Upper lobe of right lung (tissue), 1 donor: ENCODE measurements at regions not wholly inside any gene's neighbourhood (a gene's known extent, or its start where the extent isn't known, plus 50 kb on each side); places are given as distances from the start of the nearest gene placed in this dataset.

Experiments
- ATAC-seq: fragments of 200-7000 bp; cut with Tn5 transposase; one replicate; pipeline ENCODE4 v1.9.1; 2020; ENCODE audit warnings: mild to moderate bottlenecking, moderate library complexity
- DNase-seq: peaks from one replicate; pipeline ENCODE4 v3.0.0-alpha.2; 2020
- H3K27ac ChIP-seq: fragments of 200-600 bp; one replicate; pipeline ENCODE4 v1.8.0; 2022
- H3K27me3 ChIP-seq: fragments of 200-600 bp; one replicate; pipeline ENCODE4 v1.8.0; 2022; ENCODE audit warnings: mild to moderate bottlenecking
- H3K36me3 ChIP-seq: fragments of 200-600 bp; one replicate; pipeline ENCODE4 v1.8.0; 2022
- H3K4me1 ChIP-seq: fragments of 200-600 bp; one replicate; pipeline ENCODE4 v1.8.0; 2022
- H3K4me3 ChIP-seq: fragments of 200-600 bp; one replicate; pipeline ENCODE4 v1.8.0; 2022; ENCODE audit warnings: mild to moderate bottlenecking
- H3K9me3 ChIP-seq: fragments of 200-600 bp; one replicate; pipeline ENCODE4 v1.8.0; 2022
- intact Hi-C: fragments of 100-400 bp; cut with DNase I; formaldehyde crosslinking; loops from one replicate; pipeline ENCODE4 v1.11.0; 2022
- TF ChIP-seq, protein P1 (sequence below): fragments of 200-600 bp; IDR thresholded peaks from one replicate; pipeline ENCODE4 v1.8.0; 2022; ENCODE audit warnings: antibody characterized with exemption
- donor health status: DM: no; HTN: yes; CAD: no; lungs with severe emphysema.

DNA sequence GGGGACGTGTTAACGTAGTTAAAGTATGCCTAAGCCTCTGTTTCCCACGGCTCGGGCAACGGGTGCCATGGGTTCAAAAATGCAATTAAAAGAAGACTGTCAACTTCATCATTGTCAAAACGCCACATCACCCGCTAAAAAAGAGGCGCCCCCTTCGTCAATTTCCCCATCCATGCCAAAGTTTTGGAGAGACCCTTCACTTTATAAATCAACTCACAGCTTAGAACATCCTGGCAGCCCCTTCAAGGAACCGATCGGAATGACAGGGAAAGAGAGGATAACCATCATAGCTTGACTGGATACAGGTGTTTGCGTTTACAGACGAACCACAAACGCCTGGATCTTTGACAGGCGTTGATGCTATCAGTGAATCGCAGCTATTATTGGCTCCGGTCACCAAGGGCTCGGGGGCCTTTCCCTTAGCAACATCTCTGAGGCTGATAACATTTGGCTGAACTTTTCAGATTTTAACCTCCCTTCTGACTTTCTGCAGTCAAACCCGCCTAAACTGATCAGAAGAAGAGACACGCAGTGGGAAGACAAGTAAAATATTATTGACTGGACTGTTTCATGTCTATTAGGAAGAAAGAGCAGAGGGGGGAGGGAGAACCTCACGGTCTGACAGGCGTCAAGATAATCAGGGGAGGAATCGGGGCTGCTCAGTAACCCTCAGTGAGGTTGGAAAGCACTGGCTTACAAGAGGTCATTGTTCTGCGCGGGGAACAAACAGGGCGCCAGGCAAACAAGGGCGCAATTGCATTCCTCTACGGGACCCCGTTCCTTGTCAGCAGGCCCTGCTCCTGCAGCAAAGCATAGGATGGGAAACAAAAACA, 322.5 kb upstream of the ZNF507 start:
- TF ChIP-seq, protein P1, sequence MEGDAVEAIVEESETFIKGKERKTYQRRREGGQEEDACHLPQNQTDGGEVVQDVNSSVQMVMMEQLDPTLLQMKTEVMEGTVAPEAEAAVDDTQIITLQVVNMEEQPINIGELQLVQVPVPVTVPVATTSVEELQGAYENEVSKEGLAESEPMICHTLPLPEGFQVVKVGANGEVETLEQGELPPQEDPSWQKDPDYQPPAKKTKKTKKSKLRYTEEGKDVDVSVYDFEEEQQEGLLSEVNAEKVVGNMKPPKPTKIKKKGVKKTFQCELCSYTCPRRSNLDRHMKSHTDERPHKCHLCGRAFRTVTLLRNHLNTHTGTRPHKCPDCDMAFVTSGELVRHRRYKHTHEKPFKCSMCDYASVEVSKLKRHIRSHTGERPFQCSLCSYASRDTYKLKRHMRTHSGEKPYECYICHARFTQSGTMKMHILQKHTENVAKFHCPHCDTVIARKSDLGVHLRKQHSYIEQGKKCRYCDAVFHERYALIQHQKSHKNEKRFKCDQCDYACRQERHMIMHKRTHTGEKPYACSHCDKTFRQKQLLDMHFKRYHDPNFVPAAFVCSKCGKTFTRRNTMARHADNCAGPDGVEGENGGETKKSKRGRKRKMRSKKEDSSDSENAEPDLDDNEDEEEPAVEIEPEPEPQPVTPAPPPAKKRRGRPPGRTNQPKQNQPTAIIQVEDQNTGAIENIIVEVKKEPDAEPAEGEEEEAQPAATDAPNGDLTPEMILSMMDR, result no peak
- Histone ChIP-seq H3K27ac (no peak overlapping the region), H3K4me3 (no peak overlapping the region), H3K36me3 (no peaks in the 10 kb centered on the region), H3K27me3 (no peaks in the 10 kb centered on the region), H3K4me1 (no peaks in the 10 kb centered on the region), H3K9me3 (no peaks in the 10 kb centered on the region)
- no peak for DNase-seq
- intact Hi-C loops, result no loop called here
- ATAC-seq, result no peak

DNA sequence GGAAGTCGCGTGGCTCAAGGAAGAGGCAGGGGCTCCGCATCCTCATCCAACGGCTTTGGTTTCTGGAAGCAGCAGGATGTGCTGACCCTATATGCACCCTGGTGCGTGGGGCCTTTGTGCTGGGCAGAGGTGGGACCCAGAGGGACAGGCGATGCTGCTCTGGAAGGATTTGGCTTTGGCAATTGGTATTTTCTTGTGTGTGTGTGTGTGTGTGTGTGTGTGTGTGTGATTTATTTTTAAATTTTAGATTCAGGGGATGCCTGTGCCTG, 321.9 kb upstream of the ZNF507 start:
- Histone ChIP-seq H3K27me3 (no peaks in the 10 kb centered on the region), H3K4me1 (no peaks in the 10 kb centered on the region), H3K4me3 (no peak overlapping the region), H3K36me3 (no peaks in the 10 kb centered on the region), H3K27ac (no peak overlapping the region), H3K9me3 (no peaks in the 10 kb centered on the region)
- DNase-seq (no peak), ATAC-seq (no peak)
- intact Hi-C loops, result no loop called here
- TF ChIP-seq, protein P1, result no peak

DNA sequence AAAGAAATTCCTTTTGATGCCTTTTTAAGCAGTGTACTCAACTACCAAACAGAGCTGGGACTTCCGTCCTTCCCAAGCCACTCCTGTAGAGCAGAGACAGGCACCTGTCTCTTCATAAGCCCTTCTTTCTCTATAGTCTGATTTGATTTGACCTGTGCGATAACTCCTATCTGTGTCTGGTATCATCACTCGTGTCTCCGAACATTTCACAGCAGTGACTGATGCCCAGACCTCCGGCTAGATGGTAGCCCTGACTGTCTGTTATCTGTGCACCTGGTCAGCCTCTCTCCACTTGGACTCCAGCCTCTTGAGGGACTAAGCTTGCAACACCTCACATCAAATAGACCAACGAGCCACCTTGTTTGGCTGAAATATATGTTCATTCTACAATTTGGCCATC, 316.2 kb upstream of the ZNF507 start:
- Histone ChIP-seq H3K4me1 (no peaks in the 10 kb centered on the region), H3K27me3 (no peaks in the 10 kb centered on the region), H3K9me3 (no peaks in the 10 kb centered on the region), H3K4me3 (no peak overlapping the region), H3K36me3 (no peaks in the 10 kb centered on the region), H3K27ac (no peak overlapping the region)
- no peak for ATAC-seq
- DNase-seq, result no peak
- TF ChIP-seq, protein P1, result no peak
- intact Hi-C loops, result no loop called here

DNA sequence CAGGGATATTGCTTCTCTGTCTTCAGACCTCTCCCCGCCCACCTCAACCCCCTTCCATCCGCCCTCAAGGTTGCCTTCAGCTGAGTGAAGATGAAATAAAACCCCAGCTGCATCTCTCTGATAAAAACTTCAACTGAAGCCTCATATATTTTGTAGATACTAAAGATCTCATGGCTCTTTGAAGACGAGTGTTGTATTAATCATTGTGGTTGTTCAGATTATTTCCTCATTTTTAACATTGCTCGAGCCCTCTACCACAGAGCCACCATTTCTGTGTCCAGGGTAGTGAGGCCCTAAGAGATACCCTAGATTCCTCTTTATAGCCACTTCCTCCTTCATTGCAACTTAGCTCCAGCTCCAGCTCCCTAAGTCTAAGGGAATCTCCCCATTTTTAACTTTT, 312.8 kb upstream of the ZNF507 start:
- Histone ChIP-seq H3K27ac (no peak overlapping the region), H3K4me3 (no peak overlapping the region), H3K4me1 (no peaks in the 10 kb centered on the region), H3K36me3 (no peaks in the 10 kb centered on the region), H3K27me3 (no peaks in the 10 kb centered on the region), H3K9me3 (no peaks in the 10 kb centered on the region)
- ATAC-seq, result no peak
- DNase-seq, result no peak
- TF ChIP-seq, protein P1, result no peak
- intact Hi-C loops, result no loop called here

DNA sequence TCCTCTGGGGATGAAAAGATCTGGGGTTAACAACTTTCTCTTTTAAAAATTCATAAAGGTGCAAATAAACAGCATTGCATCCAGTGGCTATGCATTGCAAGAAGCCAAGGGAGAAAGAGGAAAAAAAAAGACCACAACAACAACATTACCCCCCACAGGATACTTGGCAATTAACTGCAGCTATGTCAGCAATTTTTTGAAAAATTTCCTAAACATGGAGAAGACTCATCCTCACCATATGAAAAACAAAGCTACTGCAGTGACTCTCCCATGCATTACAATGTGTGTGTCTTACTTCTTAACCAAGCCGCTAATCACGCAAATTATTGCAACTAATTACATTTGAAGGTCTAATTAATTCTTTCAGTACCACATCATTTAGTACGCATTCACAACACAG, 309.8 kb upstream of the ZNF507 start:
- TF ChIP-seq, protein P1, result no peak
- ATAC-seq, result no peak
- no peak for DNase-seq
- H3K4me3 ChIP-seq, result no peak overlapping the region
- no peaks in the 10 kb centered on the region for H3K9me3 ChIP-seq
- H3K36me3 ChIP-seq, result no peaks in the 10 kb centered on the region
- no peaks in the 10 kb centered on the region for H3K4me1 ChIP-seq
- H3K27ac ChIP-seq, result no peak overlapping the region
- no peaks in the 10 kb centered on the region for H3K27me3 ChIP-seq
- intact Hi-C loops, result no loop called here
